ENCODE measurements at regions not wholly inside any gene's neighbourhood (a gene's known extent, or its start where the extent isn't known, plus 50 kb on each side); places are given as distances from the start of the nearest gene placed in this dataset.
A peak's percentile ranks its signal among the peaks of the same experiment; 100 is the strongest.

DNA sequence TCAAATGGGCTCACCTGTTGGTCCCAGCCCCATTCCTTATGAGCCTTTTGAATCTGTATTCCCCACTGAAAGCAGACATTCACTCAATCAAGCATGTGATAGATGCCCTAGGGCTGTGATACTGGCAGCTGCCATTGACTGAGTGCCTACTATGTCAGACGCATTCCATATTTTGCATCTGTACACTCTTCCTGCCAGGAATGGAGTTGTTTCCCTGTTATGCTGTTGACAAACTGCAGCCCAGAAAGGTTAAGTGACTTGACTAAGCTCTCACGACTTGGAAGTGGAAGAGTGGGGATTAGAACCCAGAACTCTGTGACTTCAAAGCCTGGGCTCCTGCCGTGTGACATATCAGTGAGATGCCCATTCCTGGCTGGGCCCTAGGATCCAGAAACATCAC, 211.4 kb downstream of the RPLP1 start:
- no peak overlapping the region for H3K4me3 ChIP-seq
- DNase-seq (no peak), ATAC-seq (no peak)
- TF ChIP-seq CTCF (IDR thresholded peaks at IDR 0.05): no peak
- H3K27ac ChIP-seq: no peak overlapping the region
- H3K4me1 ChIP-seq: peaks cover 28% of the 10 kb centered on the region
- H3K27me3 ChIP-seq (ENCODE audit: low read depth): no peaks in the 10 kb centered on the region
- H3K9me3 ChIP-seq: no peaks in the 10 kb centered on the region
- H3K36me3 ChIP-seq: no peaks in the 10 kb centered on the region
- intact Hi-C loops (cut with DNase I): no loop called here

- peaks cover 37% of the 10 kb centered on the region for H3K4me1 ChIP-seq
- H3K4me3 ChIP-seq: no peak overlapping the region
- H3K9me3 ChIP-seq: no peaks in the 10 kb centered on the region
- no peak for TF ChIP-seq CTCF (IDR thresholded peaks at IDR 0.05)
- H3K27ac ChIP-seq: no peak overlapping the region
- ATAC-seq (no peak), DNase-seq (no peak)
- no peaks in the 10 kb centered on the region for H3K27me3 ChIP-seq (ENCODE audit: low read depth)
- no peaks in the 10 kb centered on the region for H3K36me3 ChIP-seq
- intact Hi-C loops (cut with DNase I): no loop called here
Observed at GRCh38 chr15:69664572-69665571, 212.3 kb downstream of the RPLP1 start.

GRCh38 chr15:69665641-69666111, 213.1 kb downstream of the RPLP1 start:
- DNase-seq: no peak
- H3K27ac ChIP-seq: no peak overlapping the region
- no peak for ATAC-seq

GRCh38 chr15:69666441-69666882, 213.8 kb downstream of the RPLP1 start:
- intact Hi-C loops (cut with DNase I): no loop called here
- Histone ChIP-seq H3K27me3 (ENCODE audit: low read depth) (no peaks in the 10 kb centered on the region), H3K4me1 (peaks cover 38% of the 10 kb centered on the region), H3K4me3 (no peak overlapping the region), H3K9me3 (no peaks in the 10 kb centered on the region), H3K27ac (peak overlapping the region; percentile 39), H3K36me3 (no peaks in the 10 kb centered on the region)
- no peak for TF ChIP-seq CTCF (IDR thresholded peaks at IDR 0.05)
- ATAC-seq (peak; percentile 64 to 66), DNase-seq (peak; percentile 59)

More at GRCh38 chr15:69665641-69666111, 213.1 kb downstream of the RPLP1 start:
- Histone ChIP-seq H3K36me3 (no peaks in the 10 kb centered on the region), H3K4me1 (peaks cover 38% of the 10 kb centered on the region), H3K4me3 (no peak overlapping the region), H3K27me3 (ENCODE audit: low read depth) (no peaks in the 10 kb centered on the region), H3K9me3 (no peaks in the 10 kb centered on the region)
- TF ChIP-seq CTCF (IDR thresholded peaks at IDR 0.05): no peak
- intact Hi-C loops (cut with DNase I): no loop called here

- H3K27ac ChIP-seq: peak overlapping the region; percentile 24
- no peaks in the 10 kb centered on the region for H3K27me3 ChIP-seq (ENCODE audit: low read depth)
- peak; percentile 52 for DNase-seq
- intact Hi-C loops (cut with DNase I): no loop called here
- no peaks in the 10 kb centered on the region for H3K9me3 ChIP-seq
- H3K36me3 ChIP-seq: no peaks in the 10 kb centered on the region
- no peak overlapping the region for H3K4me3 ChIP-seq
- no peak for TF ChIP-seq CTCF (IDR thresholded peaks at IDR 0.05)
- peak; percentile 53 to 55 for ATAC-seq
- H3K4me1 ChIP-seq: peaks cover 38% of the 10 kb centered on the region
Observed at GRCh38 chr15:69666921-69667811, 214.5 kb downstream of the RPLP1 start.
